ENCODE measurements at regions not wholly inside any gene's neighbourhood (a gene's known extent, or its start where the extent isn't known, plus 50 kb on each side); places are given as distances from the start of the nearest gene placed in this dataset.

GRCh38 chr2:104673225-104673624, 180.7 kb upstream of the POU3F3 start:
- H2AFZ ChIP-seq (ENCODE audit: low read length), result no peak overlapping the region

More at GRCh38 chr2:104673225-104673624, 180.7 kb upstream of the POU3F3 start:
- no peaks in the 10 kb centered on the region for H3K4me1 ChIP-seq (ENCODE audit: insufficient read depth, low read length)
- no peak overlapping the region for H3K4ac ChIP-seq (ENCODE audit: low read depth, low read length)
- no peak overlapping the region for H3T11ph ChIP-seq (ENCODE audit: low read length)
- no peak overlapping the region for H3K9ac ChIP-seq (ENCODE audit: extremely low read depth, insufficient read length, low read length)
- no peak for DNase-seq
- Mint-ChIP-seq H3K27ac (no peak overlapping the region), H3K27me3 (ENCODE audit: low read depth) (peaks cover 3% of the 10 kb centered on the region), H3K9me3 (no peaks in the 10 kb centered on the region), H3K4me1 (peaks cover 0 to 8% of the 10 kb centered on the region in 2 experiments; a peak in 3 of 4 replicates), H3K4me3 (no peak overlapping the region), H3K36me3 (ENCODE audit: insufficient read depth in 1 of 3, low read depth in 3 of 3) (no peaks in the 10 kb centered on the region)
- H2BK20ac ChIP-seq (ENCODE audit: low read depth, low read length, poor library complexity, severe bottlenecking), result no peak overlapping the region
- H3K79me1 ChIP-seq (ENCODE audit: insufficient read depth, low read depth, low read length, poor library complexity, severe bottlenecking), result no peaks in the 10 kb centered on the region
- H3K56ac ChIP-seq (ENCODE audit: insufficient read length, low read depth, low read length), result no peak overlapping the region
- no peak overlapping the region for H3K14ac ChIP-seq (ENCODE audit: insufficient read depth, low read length)
- WGBS (ENCODE audit: extremely low coverage, insufficient read length, low lambda C conversion rate), result no CpG with 5 or more reads among the region's 6 CpGs
- H3K27ac ChIP-seq (ENCODE audit: insufficient read length, low read depth, low read length), result no peak overlapping the region
- H3K27me3 ChIP-seq (ENCODE audit: insufficient read depth, low read length), result no peaks in the 10 kb centered on the region
- H3K18ac ChIP-seq (ENCODE audit: insufficient read length, low read depth, low read length), result no peak overlapping the region
- H2BK12ac ChIP-seq (ENCODE audit: insufficient read length, low read depth, low read length), result no peak overlapping the region
- H3K79me2 ChIP-seq (ENCODE audit: insufficient read depth, low read length), result no peaks in the 10 kb centered on the region
- H2BK5ac ChIP-seq (ENCODE audit: insufficient read length, low read length), result no peak overlapping the region
- no peak overlapping the region for H3K4me2 ChIP-seq (ENCODE audit: insufficient read depth, insufficient read length, low read length)
- H2AK5ac ChIP-seq (ENCODE audit: insufficient read length, low read length), result no peak overlapping the region
- H4K20me1 ChIP-seq (ENCODE audit: control insufficient read depth, insufficient read depth, insufficient read length), result no peaks in the 10 kb centered on the region
- no peak overlapping the region for H4K5ac ChIP-seq (ENCODE audit: insufficient read length, low read depth, low read length)
- no peak for TF ChIP-seq CTCF (conservative IDR thresholded peaks at IDR 0.05)
- H3K23ac ChIP-seq (ENCODE audit: insufficient read length, low read depth, low read length), result no peak overlapping the region
- H3K23me2 ChIP-seq (ENCODE audit: insufficient read length, low read depth, low read length, poor library complexity, severe bottlenecking), result no peaks in the 10 kb centered on the region
- no peak overlapping the region for H2BK120ac ChIP-seq (ENCODE audit: low read depth, low read length, poor library complexity, severe bottlenecking)
- no peak overlapping the region for H4K91ac ChIP-seq (ENCODE audit: insufficient read length, low read depth, low read length)
- no peaks in the 10 kb centered on the region for H3K9me3 ChIP-seq (ENCODE audit: control insufficient read depth, low read depth, low read length)
- no peak overlapping the region for H2BK15ac ChIP-seq (ENCODE audit: low read depth, low read length)
- no peak overlapping the region for H4K8ac ChIP-seq (replicated peaks; ENCODE audit: insufficient read length, low read depth, low read length)

Measured in H9 (cell line).